ENCODE measurements at regions not wholly inside any gene's neighbourhood (a gene's known extent, or its start where the extent isn't known, plus 50 kb on each side); places are given as distances from the start of the nearest gene placed in this dataset.
"Not testable (repeated sequence)": the region's sequence is repeated elsewhere in the genome, so short reads cannot be mapped to it uniquely, and the experiment has no call there.

GRCh38 chr3:22795917-22796316 lies 407.2 kb upstream of the UBE2E2 start:
- TF ChIP-seq, protein P1, sequence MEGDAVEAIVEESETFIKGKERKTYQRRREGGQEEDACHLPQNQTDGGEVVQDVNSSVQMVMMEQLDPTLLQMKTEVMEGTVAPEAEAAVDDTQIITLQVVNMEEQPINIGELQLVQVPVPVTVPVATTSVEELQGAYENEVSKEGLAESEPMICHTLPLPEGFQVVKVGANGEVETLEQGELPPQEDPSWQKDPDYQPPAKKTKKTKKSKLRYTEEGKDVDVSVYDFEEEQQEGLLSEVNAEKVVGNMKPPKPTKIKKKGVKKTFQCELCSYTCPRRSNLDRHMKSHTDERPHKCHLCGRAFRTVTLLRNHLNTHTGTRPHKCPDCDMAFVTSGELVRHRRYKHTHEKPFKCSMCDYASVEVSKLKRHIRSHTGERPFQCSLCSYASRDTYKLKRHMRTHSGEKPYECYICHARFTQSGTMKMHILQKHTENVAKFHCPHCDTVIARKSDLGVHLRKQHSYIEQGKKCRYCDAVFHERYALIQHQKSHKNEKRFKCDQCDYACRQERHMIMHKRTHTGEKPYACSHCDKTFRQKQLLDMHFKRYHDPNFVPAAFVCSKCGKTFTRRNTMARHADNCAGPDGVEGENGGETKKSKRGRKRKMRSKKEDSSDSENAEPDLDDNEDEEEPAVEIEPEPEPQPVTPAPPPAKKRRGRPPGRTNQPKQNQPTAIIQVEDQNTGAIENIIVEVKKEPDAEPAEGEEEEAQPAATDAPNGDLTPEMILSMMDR (IDR thresholded peaks at IDR 0.05; ENCODE audit: low read depth, low read length) = no peak

DNA sequence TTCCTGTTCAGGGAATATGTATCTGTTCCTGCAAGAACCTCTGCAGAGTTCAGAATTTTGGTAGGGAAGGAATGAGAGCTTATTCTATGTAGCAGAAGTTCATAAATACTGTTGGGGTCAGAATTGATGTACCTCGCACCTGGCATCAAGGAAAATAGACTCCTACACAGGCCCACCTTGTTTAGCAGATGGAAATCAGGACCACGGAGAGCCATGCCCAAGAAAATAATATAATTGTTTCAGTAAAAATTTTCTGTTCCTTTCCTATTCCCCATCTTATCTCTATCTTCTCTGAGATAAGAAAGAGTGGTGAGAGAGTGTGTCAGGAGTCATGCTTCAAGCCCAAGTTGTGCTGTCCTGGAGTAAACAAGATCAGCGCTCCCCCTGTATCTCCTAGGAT lies 404.7 kb upstream of the UBE2E2 start:
- no peak overlapping the region for H3K4me3 ChIP-seq (ENCODE audit: low read depth, low read length)
- TF ChIP-seq, protein P1 (IDR thresholded peaks at IDR 0.05; ENCODE audit: low read depth, low read length) = no peak

More at GRCh38 chr3:22795917-22796316, 407.2 kb upstream of the UBE2E2 start:
- no peak overlapping the region for H3K4me3 ChIP-seq (ENCODE audit: low read depth, low read length)

GRCh38 chr3:22819209-22819608 lies 383.9 kb upstream of the UBE2E2 start:
- H3K4me3 ChIP-seq (ENCODE audit: low read depth, low read length) = no peak overlapping the region
- TF ChIP-seq, protein P1 (IDR thresholded peaks at IDR 0.05; ENCODE audit: low read depth, low read length) = no peak

DNA sequence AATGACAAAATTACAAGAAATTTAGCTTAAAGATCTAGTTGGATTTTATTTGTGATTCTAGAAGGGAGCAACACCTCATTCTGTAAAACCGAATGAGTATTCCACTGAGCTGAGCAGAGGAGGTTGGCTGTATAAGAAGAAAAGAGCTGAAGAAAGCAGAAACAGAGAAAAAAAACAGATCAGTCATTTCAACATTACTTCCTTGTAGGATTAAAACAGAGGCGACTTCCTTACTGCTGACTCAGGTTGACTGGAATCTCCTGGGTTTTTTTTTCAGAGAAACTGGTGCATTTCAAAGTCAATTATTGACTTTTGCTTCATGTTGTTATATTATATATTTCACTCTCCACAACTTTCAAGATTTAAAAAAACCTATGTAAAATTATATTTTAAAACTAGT lies 368.1 kb upstream of the UBE2E2 start:
- TF ChIP-seq, protein P1 (IDR thresholded peaks at IDR 0.05; ENCODE audit: low read depth, low read length) = no peak

GRCh38 chr3:22836131-22836530 lies 367.0 kb upstream of the UBE2E2 start:
- TF ChIP-seq, protein P1 (IDR thresholded peaks at IDR 0.05; ENCODE audit: low read depth, low read length) = no peak
- H3K4me3 ChIP-seq (ENCODE audit: low read depth, low read length) = no peak overlapping the region

More for the DNA sequence above, 368.1 kb upstream of the UBE2E2 start:
- H3K4me3 ChIP-seq (ENCODE audit: low read depth, low read length) = no peak overlapping the region

DNA sequence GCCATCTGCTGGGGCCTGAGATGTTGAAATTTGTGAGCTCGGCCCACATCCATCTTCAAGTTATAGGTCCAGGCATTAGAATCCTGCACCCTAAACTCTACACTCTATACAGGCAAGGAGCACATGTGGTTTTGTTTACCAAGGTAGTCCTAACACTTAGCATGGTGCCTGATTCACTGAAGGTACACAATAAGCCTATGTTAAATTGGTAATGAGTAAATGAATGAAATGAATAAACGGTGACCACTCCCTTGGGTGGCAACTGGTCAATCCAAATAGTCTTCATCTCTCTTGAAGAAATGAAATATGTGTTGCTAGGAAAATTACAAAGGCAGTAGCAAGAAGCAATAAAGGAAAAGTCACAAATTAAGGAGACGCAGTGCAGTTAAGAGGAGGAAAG lies 359.3 kb upstream of the UBE2E2 start:
- TF ChIP-seq, protein P1 (IDR thresholded peaks at IDR 0.05; ENCODE audit: low read depth, low read length) = no peak
- H3K4me3 ChIP-seq (ENCODE audit: low read depth, low read length) = no peak overlapping the region

- H3K4me3 ChIP-seq (ENCODE audit: low read depth, low read length) = no peak overlapping the region
- TF ChIP-seq, protein P1 (IDR thresholded peaks at IDR 0.05; ENCODE audit: low read depth, low read length) = no peak
These were observed 356.6 kb upstream of the UBE2E2 start for GRCh38 chr3:22846566-22846965.

DNA sequence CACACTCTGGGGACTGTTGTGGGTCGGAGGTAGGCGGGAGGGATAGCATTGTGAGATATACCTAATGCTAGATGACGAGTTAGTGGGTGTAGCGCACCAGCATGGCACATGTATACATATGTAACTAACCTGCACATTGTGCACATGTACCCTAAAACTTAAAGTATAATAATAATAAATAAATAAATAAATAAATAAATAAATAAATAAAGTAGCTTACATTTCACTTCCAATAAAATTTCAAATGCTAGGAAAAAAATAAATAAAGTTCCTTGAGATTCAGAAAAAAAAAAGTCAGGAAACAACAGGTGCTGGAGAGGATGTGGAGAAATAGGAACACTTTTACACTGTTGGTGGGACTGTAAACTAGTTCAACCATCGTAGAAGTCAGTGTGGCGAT lies 353.5 kb upstream of the UBE2E2 start:
- H3K4me3 ChIP-seq (ENCODE audit: low read depth, low read length) = not testable (repeated sequence)

Measured in WI38 (cell line).